GM13976 (cell line): ENCODE measurements at regions not wholly inside any gene's neighbourhood (a gene's known extent, or its start where the extent isn't known, plus 50 kb on each side); places are given as distances from the start of the nearest gene placed in this dataset.

Experiments used
- DNase-seq: peaks from one replicate; pipeline ENCODE4 v3.0.0; 2012; ENCODE audit warnings: low spot score
- CTCF ChIP-seq: IDR thresholded peaks from 2 replicates; pipeline ENCODE4 v1.5.1; 2012; ENCODE audit warnings: borderline replicate concordance, mild to moderate bottlenecking; ENCODE audit not compliant: insufficient read depth; ENCODE audit errors: extremely low read depth, missing control alignments, control extremely low read depth
- in situ Hi-C: fragments of 300-500 bp; cut with MboI; formaldehyde crosslinking; loops from one replicate; pipeline ENCODE4 v1.12.0; 2022; ENCODE audit warnings: low sequenced_read_pairs, mixed read lengths, inconsistent platforms; ENCODE audit not compliant: unreplicated experiment

DNA sequence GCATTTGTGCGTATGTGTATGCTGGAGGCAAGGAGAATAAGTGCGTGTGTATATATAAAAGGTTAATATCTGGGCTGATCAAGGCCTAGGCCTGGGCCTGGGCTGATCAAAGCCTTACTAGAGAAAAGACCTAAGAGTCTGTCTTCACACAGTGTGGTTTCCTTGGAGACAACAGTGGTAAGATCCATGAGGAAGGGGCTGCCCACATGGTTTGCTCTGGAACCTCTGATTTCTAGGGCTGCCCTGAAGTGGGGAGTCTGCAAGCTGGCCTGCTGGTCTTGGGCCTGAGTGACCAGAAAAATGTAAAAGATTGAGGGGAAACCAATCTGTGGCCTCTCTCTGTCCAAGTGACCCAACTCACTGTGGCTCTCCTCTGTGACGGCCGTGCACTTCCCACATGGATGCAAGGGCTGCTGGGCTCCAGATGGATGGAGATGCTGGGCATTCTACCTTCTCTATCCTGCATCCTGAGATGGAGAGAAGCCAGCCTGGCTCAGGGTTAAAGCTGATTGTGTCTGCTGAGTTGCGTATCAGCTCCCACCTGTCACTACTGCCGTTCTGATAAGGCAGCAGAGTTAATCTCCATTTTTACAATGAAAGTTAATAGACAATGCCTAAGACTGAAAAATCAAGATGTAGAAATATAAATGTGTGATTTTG lies 90.3 kb upstream of the NXT1 start:
- no peak for DNase-seq
- in situ Hi-C loops, result no loop called here
- TF ChIP-seq CTCF, result no peak

DNA sequence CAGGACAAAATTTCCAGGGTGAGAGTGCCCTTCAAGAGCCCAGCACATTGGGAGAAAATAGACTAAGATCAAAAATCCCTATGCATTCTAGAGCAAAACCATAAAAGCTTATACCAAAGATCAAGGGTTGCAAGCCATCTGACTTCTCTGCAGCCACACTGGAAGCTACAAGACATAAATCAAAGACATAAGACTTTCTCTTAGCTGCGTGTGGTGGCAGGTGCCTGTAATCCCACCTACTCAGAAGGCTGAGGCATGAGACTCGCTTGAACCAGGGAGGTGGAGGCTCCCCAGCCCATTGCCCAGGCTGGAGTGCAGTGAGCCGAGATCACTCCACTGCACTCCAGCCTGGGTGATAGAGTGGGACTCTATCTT lies 91.9 kb upstream of the NXT1 start:
- in situ Hi-C loops, result no loop called here
- no peak for DNase-seq
- no peak for TF ChIP-seq CTCF

- no peak for DNase-seq
- no peak for TF ChIP-seq CTCF
- in situ Hi-C loops, result no loop called here
Measured at GRCh38 chr20:23257848-23258746, 92.5 kb upstream of the NXT1 start.

DNA sequence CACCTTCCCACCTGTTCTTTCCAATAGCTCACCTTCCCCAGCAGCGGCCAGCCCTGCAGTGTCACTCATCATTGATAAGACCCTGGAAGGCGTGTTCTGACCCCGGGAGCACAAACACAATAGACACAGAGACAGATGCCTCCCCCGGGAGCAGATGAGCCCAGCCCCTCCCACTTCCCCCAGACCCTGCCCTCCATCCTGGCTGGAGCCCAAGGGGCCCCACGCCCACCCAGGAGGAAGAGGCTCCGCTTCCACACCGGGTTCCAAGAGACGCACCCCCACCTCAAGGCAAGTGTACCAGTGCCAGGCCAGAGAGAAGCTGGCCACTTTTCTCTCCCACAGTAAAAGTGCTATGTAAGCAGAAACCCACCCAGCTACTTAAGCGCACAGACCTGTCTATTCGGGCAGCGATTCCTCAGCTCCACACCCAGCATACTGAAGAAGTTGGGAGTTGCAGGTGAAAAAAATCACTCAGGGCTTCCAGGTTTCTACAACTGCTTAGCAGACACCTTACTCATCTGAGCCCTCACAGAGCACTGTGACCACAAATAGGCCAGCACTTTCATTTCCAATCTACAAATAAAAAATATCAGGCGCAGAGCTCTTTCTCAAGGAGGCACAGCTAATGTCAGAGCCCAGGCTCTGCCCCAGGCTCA lies 93.4 kb upstream of the NXT1 start:
- DNase-seq, result no peak
- no peak for TF ChIP-seq CTCF
- in situ Hi-C loops, result no loop called here

GRCh38 chr20:23255716-23256385 lies 94.7 kb upstream of the NXT1 start:
- DNase-seq, result no peak
- in situ Hi-C loops, result no loop called here

DNA sequence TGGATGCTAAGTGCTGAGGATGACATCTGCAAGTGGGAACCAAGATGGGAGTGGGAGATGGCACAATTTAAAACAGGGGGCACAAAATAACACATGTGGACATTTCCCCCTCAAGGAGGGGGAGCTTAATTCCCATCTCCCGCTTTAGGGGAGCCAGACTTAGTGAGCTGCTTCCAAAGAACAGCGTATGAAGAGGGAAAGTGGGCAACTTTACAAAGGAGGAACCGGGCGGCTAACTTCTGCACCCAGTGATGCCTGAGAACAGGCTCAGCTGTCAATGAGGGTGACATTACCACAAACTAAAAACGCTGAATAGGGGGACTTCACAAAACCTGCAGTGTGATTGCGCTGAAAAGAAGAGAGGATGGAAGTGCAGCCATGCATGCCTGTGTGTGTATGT lies 95.5 kb upstream of the NXT1 start:
- TF ChIP-seq CTCF, result no peak
- DNase-seq, result no peak
- in situ Hi-C loops, result no loop called here

More at GRCh38 chr20:23255716-23256385, 94.7 kb upstream of the NXT1 start:
- no peak for TF ChIP-seq CTCF
